ENCODE measurements at regions not wholly inside any gene's neighbourhood (a gene's known extent, or its start where the extent isn't known, plus 50 kb on each side); places are given as distances from the start of the nearest gene placed in this dataset.

- DNase-seq (ENCODE audit: low read depth in 2 of 2) = no peak
These were observed 102.2 kb upstream of the IRX6 start for GRCh38 chr16:55221836-55222235.

GRCh38 chr16:55222486-55222885 is 101.5 kb upstream of the IRX6 start:
- DNase-seq (ENCODE audit: low read depth in 2 of 2) = no peak

GRCh38 chr16:55225972-55226542 is 97.9 kb upstream of the IRX6 start:
- DNase-seq (ENCODE audit: low read depth in 2 of 2) = no peak

- no peak for DNase-seq (ENCODE audit: low read depth in 2 of 2)
These were observed 91.2 kb upstream of the IRX6 start for GRCh38 chr16:55232822-55233221.

- DNase-seq (ENCODE audit: low read depth in 2 of 2) = no peak
These were observed 90.5 kb upstream of the IRX6 start for GRCh38 chr16:55233464-55233863.

GRCh38 chr16:55236655-55237054 is 87.3 kb upstream of the IRX6 start:
- no peak for DNase-seq (ENCODE audit: low read depth in 2 of 2)

- no peak for DNase-seq (ENCODE audit: low read depth in 2 of 2)
These were observed 84.3 kb upstream of the IRX6 start for GRCh38 chr16:55239723-55240122.

GRCh38 chr16:55240888-55241287 is 83.1 kb upstream of the IRX6 start:
- no peak for DNase-seq (ENCODE audit: low read depth in 2 of 2)

- DNase-seq (ENCODE audit: low read depth in 2 of 2) = no peak
These were observed 81.3 kb upstream of the IRX6 start for GRCh38 chr16:55242667-55243066.

- DNase-seq (ENCODE audit: low read depth in 2 of 2) = no peak
These were observed 75.9 kb upstream of the IRX6 start for GRCh38 chr16:55248058-55248457.

GRCh38 chr16:55248494-55248893 is 75.5 kb upstream of the IRX6 start:
- no peak for DNase-seq (ENCODE audit: low read depth in 2 of 2)

- DNase-seq (ENCODE audit: low read depth in 2 of 2) = no peak
These were observed 74.6 kb upstream of the IRX6 start for GRCh38 chr16:55249361-55249760.

GRCh38 chr16:55249936-55250335 is 74.1 kb upstream of the IRX6 start:
- DNase-seq (ENCODE audit: low read depth in 2 of 2) = no peak

- no peak for DNase-seq (ENCODE audit: low read depth in 2 of 2)
These were observed 73.3 kb upstream of the IRX6 start for GRCh38 chr16:55250701-55251100.

GRCh38 chr16:55251151-55251550 is 72.9 kb upstream of the IRX6 start:
- DNase-seq (ENCODE audit: low read depth in 2 of 2) = no peak

- no peak for DNase-seq (ENCODE audit: low read depth in 2 of 2)
These were observed 71.4 kb upstream of the IRX6 start for GRCh38 chr16:55252577-55252976.

GRCh38 chr16:55253987-55254386 is 70.0 kb upstream of the IRX6 start:
- no peak for DNase-seq (ENCODE audit: low read depth in 2 of 2)

- no peak for DNase-seq (ENCODE audit: low read depth in 2 of 2)
These were observed 68.2 kb upstream of the IRX6 start for GRCh38 chr16:55255733-55256282.

GRCh38 chr16:55256412-55257016 is 67.5 kb upstream of the IRX6 start:
- DNase-seq (ENCODE audit: low read depth in 2 of 2) = no peak

GRCh38 chr16:55257966-55258613 is 65.9 kb upstream of the IRX6 start:
- DNase-seq (ENCODE audit: low read depth in 2 of 2) = peak; percentile 5 to 29

GRCh38 chr16:55261301-55261700 is 62.7 kb upstream of the IRX6 start:
- no peak for DNase-seq (ENCODE audit: low read depth in 2 of 2)

- no peak for DNase-seq (ENCODE audit: low read depth in 2 of 2)
These were observed 60.4 kb upstream of the IRX6 start for GRCh38 chr16:55263271-55264250.
